Caco-2 (cell line): ENCODE measurements at regions not wholly inside any gene's neighbourhood (a gene's known extent, or its start where the extent isn't known, plus 50 kb on each side); places are given as distances from the start of the nearest gene placed in this dataset.

Experiments used
- BruUV-seq: library from RNA; stranded (reverse); fragments of 400-500 nt; replicated peaks from 2 replicates; lab custom pipeline; 2021; lab: Mats Ljungman, UMichigan
- CTCF ChIA-PET: fragments of 300-600 bp; sonication (Branson Sonifier 250); formaldehyde crosslinking; loops from one replicate; lab custom pipeline; 2022; ENCODE audit warnings: antibody characterized with exemption; lab: Charles Lee
- POLR2A ChIA-PET: fragments of 300-600 bp; sonication (Branson Sonifier 250); formaldehyde crosslinking; loops from one replicate; lab custom pipeline; 2022; ENCODE audit warnings: antibody characterized with exemption; lab: Charles Lee
- DNase-seq, 2 experiments: peaks; one replicate each; pipeline versions ENCODE4 v3.0.0 to v3.0.0-alpha.2; 2020 to 2022
- H3K27me3 ChIP-seq: replicated peaks from 2 replicates; pipeline ENCODE4 v1.6.0; 2011; ENCODE audit warnings: low read length; ENCODE audit not compliant: control insufficient read depth, insufficient read depth
- H3K36me3 ChIP-seq: 2 replicates; pipeline ENCODE4 v1.5.1; 2011; ENCODE audit warnings: low read length; ENCODE audit not compliant: control insufficient read depth, insufficient read depth
- H3K4me1 ChIP-seq: fragments of 250-450 bp; sonication (Bioruptor Pico); 2 replicates; pipeline ENCODE4 v1.5.1; 2020; ENCODE audit warnings: mild to moderate bottlenecking
- H3K4me3 ChIP-seq: 2 replicates; pipeline ENCODE4 v1.5.1; 2011; ENCODE audit warnings: low read depth, mild to moderate bottlenecking, control low read depth, low read length
- H3K9me3 ChIP-seq: fragments of 250-450 bp; sonication (Bioruptor Pico); 2 replicates; pipeline ENCODE4 v1.5.1; 2020; ENCODE audit warnings: mild to moderate bottlenecking, moderate library complexity
- H3K27ac Mint-ChIP-seq: one replicate; pipeline ENCODE4 v1.8.0; 2022; ENCODE audit warnings: mixed read lengths; ENCODE audit not compliant: unreplicated experiment
- H3K27me3 Mint-ChIP-seq: one replicate; pipeline ENCODE4 v1.8.0; 2022; ENCODE audit warnings: mixed read lengths; ENCODE audit not compliant: insufficient read depth, unreplicated experiment
- H3K36me3 Mint-ChIP-seq: one replicate; pipeline ENCODE4 v1.8.0; 2022; ENCODE audit warnings: mild to moderate bottlenecking, mixed read lengths; ENCODE audit not compliant: insufficient read depth, unreplicated experiment
- H3K4me1 Mint-ChIP-seq: one replicate; pipeline ENCODE4 v1.8.0; 2022; ENCODE audit warnings: low read depth, mixed read lengths; ENCODE audit not compliant: unreplicated experiment
- H3K4me3 Mint-ChIP-seq: one replicate; pipeline ENCODE4 v1.8.0; 2022; ENCODE audit warnings: mild to moderate bottlenecking, moderate library complexity, mixed read lengths; ENCODE audit not compliant: unreplicated experiment
- H3K9me3 Mint-ChIP-seq: one replicate; pipeline ENCODE4 v1.8.0; 2022; ENCODE audit warnings: mixed read lengths; ENCODE audit not compliant: unreplicated experiment
- CTCF ChIP-seq, 2 experiments: fragments of 200-600 bp in 1 of 2; IDR thresholded peaks; 1 replicate in 1 of 2; 2 replicates in 1 of 2; pipeline versions ENCODE4 v1.5.1 to v1.8.0; 2011 to 2022; ENCODE audit warnings: antibody characterized with exemption in 1 of 2, control low read depth in 1 of 2, inconsistent platforms in 1 of 2, low read depth in 1 of 2, low read length in 1 of 2, mild to moderate bottlenecking in 1 of 2, moderate library complexity in 1 of 2; ENCODE audit not compliant: insufficient read depth in 1 of 2, severe bottlenecking in 1 of 2, unreplicated experiment in 1 of 2
- intact Hi-C: fragments of 100-400 bp; cut with micrococcal nuclease; formaldehyde crosslinking; loops from one replicate; pipeline ENCODE4 v1.10.0; 2022; ENCODE audit not compliant: unreplicated experiment

- no TSS peak for BruUV-seq
- H3K36me3 Mint-ChIP-seq, result no peaks in the 10 kb centered on the region
- TF ChIP-seq CTCF (IDR thresholded peaks at IDR 0.05; ENCODE audit: insufficient read depth in 1 of 2, low read depth in 1 of 2, low read length in 1 of 2, severe bottlenecking in 1 of 2, unreplicated experiment in 1 of 2), result no peak
- no peaks in the 10 kb centered on the region for H3K4me1 Mint-ChIP-seq
- Histone ChIP-seq H3K27me3 (no peaks in the 10 kb centered on the region), H3K9me3 (no peaks in the 10 kb centered on the region), H3K4me1 (no peaks in the 10 kb centered on the region), H3K4me3 (no peak overlapping the region), H3K36me3 (no peaks in the 10 kb centered on the region)
- H3K27ac Mint-ChIP-seq, result no peak overlapping the region
- H3K27me3 Mint-ChIP-seq, result no peaks in the 10 kb centered on the region
- no peak for DNase-seq
- ChIA-PET POLR2A (no interaction called here), CTCF (no interaction called here)
- no peak overlapping the region for H3K4me3 Mint-ChIP-seq
- intact Hi-C loops, result no loop called here
- H3K9me3 Mint-ChIP-seq, result no peaks in the 10 kb centered on the region
Measured at GRCh38 chr3:164679245-164679644, 399.1 kb downstream of the SI start.

GRCh38 chr3:164677317-164677716, 401.0 kb downstream of the SI start:
- no peaks in the 10 kb centered on the region for H3K36me3 Mint-ChIP-seq
- no peak overlapping the region for H3K4me3 Mint-ChIP-seq
- ChIA-PET POLR2A (no interaction called here), CTCF (no interaction called here)
- intact Hi-C loops, result no loop called here
- H3K27me3 Mint-ChIP-seq, result no peaks in the 10 kb centered on the region
- H3K4me3 ChIP-seq, result no peak overlapping the region
- H3K9me3 ChIP-seq, result no peaks in the 10 kb centered on the region
- no peaks in the 10 kb centered on the region for H3K9me3 Mint-ChIP-seq
- no TSS peak for BruUV-seq
- H3K27me3 ChIP-seq, result no peaks in the 10 kb centered on the region
- H3K4me1 Mint-ChIP-seq, result no peaks in the 10 kb centered on the region
- H3K36me3 ChIP-seq, result no peaks in the 10 kb centered on the region
- TF ChIP-seq CTCF (IDR thresholded peaks at IDR 0.05; ENCODE audit: insufficient read depth in 1 of 2, low read depth in 1 of 2, low read length in 1 of 2, severe bottlenecking in 1 of 2, unreplicated experiment in 1 of 2), result no peak
- H3K4me1 ChIP-seq, result no peaks in the 10 kb centered on the region
- H3K27ac Mint-ChIP-seq, result no peak overlapping the region
- no peak for DNase-seq

GRCh38 chr3:164673738-164674137, 404.6 kb downstream of the SI start:
- Histone ChIP-seq H3K4me3 (no peak overlapping the region), H3K27me3 (no peaks in the 10 kb centered on the region), H3K36me3 (no peaks in the 10 kb centered on the region), H3K4me1 (no peaks in the 10 kb centered on the region), H3K9me3 (no peaks in the 10 kb centered on the region)
- H3K4me1 Mint-ChIP-seq, result no peaks in the 10 kb centered on the region
- ChIA-PET POLR2A (no interaction called here), CTCF (interaction anchor here (0.5 kb wide), 1 partner anchor 259 kb away, joined by 4 read pairs; no protein-coding TSS in a partner anchor)
- peak; percentile 19 to 26 for TF ChIP-seq CTCF (IDR thresholded peaks at IDR 0.05; ENCODE audit: insufficient read depth in 1 of 2, low read depth in 1 of 2, low read length in 1 of 2, severe bottlenecking in 1 of 2, unreplicated experiment in 1 of 2)
- H3K36me3 Mint-ChIP-seq, result no peaks in the 10 kb centered on the region
- H3K9me3 Mint-ChIP-seq, result no peaks in the 10 kb centered on the region
- H3K27ac Mint-ChIP-seq, result no peak overlapping the region
- BruUV-seq, result no TSS peak
- intact Hi-C loops, result no loop called here
- H3K27me3 Mint-ChIP-seq, result no peaks in the 10 kb centered on the region
- peak in 1 of 2 experiments; percentile 3 for DNase-seq
- H3K4me3 Mint-ChIP-seq, result no peak overlapping the region
